ENCODE measurements at regions not wholly inside any gene's neighbourhood (a gene's known extent, or its start where the extent isn't known, plus 50 kb on each side); places are given as distances from the start of the nearest gene placed in this dataset.

DNA sequence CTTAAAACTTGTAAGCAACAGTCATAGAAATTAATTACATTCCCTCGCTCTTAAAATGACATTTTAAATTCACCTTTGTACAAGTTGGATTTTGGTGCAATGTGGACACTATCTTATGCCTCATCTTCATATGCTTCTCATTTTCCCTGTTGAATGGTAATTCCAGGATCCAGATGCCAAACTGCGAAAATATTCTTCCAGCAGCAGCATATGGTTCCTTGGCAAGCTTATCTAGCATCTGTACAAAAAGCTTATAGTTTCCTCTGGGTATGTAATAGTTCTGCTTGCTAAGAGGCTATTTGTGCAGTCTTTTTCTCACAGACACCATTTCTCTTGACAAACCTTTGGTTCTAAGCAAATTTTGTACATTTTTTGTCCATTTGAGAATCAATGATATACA is 2079.7 kb upstream of the AGA start:
- TF ChIP-seq EZH2 (IDR thresholded peaks at IDR 0.05; ENCODE audit: borderline replicate concordance, low read depth, low read length, poor library complexity, severe bottlenecking): no peak
- TF ChIP-seq, protein P1, sequence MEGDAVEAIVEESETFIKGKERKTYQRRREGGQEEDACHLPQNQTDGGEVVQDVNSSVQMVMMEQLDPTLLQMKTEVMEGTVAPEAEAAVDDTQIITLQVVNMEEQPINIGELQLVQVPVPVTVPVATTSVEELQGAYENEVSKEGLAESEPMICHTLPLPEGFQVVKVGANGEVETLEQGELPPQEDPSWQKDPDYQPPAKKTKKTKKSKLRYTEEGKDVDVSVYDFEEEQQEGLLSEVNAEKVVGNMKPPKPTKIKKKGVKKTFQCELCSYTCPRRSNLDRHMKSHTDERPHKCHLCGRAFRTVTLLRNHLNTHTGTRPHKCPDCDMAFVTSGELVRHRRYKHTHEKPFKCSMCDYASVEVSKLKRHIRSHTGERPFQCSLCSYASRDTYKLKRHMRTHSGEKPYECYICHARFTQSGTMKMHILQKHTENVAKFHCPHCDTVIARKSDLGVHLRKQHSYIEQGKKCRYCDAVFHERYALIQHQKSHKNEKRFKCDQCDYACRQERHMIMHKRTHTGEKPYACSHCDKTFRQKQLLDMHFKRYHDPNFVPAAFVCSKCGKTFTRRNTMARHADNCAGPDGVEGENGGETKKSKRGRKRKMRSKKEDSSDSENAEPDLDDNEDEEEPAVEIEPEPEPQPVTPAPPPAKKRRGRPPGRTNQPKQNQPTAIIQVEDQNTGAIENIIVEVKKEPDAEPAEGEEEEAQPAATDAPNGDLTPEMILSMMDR (conservative IDR thresholded peaks at IDR 0.05; ENCODE audit: low read depth, low read length): no peak
